HepG2 (cell line): ENCODE measurements at regions not wholly inside any gene's neighbourhood (a gene's known extent, or its start where the extent isn't known, plus 50 kb on each side); places are given as distances from the start of the nearest gene placed in this dataset.

Experiments
- CHCHD3 ChIP-seq: sonication (generic); formaldehyde crosslinking; IDR thresholded peaks from 2 replicates; pipeline ENCODE4 v1.8.0; 2022; ENCODE audit warnings: mild to moderate bottlenecking, missing genetic modification reagents, moderate library complexity
- HOMEZ ChIP-seq: IDR thresholded peaks from 2 replicates; pipeline ENCODE4 v1.6.1; 2016; ENCODE audit warnings: low read depth
- POLR2AphosphoS5 ChIP-seq: IDR thresholded peaks from 2 replicates; pipeline ENCODE4 v1.6.1; 2012; ENCODE audit warnings: low read depth, low read length
- SMAD9 ChIP-seq: sonication (generic); formaldehyde crosslinking; IDR thresholded peaks from 2 replicates; pipeline ENCODE4 v1.5.1; 2020; ENCODE audit warnings: mild to moderate bottlenecking, missing genetic modification reagents

- TF ChIP-seq SMAD9 (CRISPR knock-in tag), result no peak
- no peak for TF ChIP-seq HOMEZ (CRISPR knock-in tag)
- no peak for TF ChIP-seq CHCHD3 (CRISPR knock-in tag)
- TF ChIP-seq POLR2AphosphoS5, result no peak
These were observed 526.0 kb downstream of the MID1IP1 start for GRCh38 chrX:39327255-39327654.
